GM21360 (cell line): ENCODE measurements at regions not wholly inside any gene's neighbourhood (a gene's known extent, or its start where the extent isn't known, plus 50 kb on each side); places are given as distances from the start of the nearest gene placed in this dataset.

Source experiments
- ATAC-seq: cut with Tn5 transposase; IDR thresholded peaks from one replicate; pipeline ENCODE4 v1.9.1; 2021; ENCODE audit warnings: mild to moderate bottlenecking, moderate library complexity; ENCODE audit not compliant: unreplicated experiment

DNA sequence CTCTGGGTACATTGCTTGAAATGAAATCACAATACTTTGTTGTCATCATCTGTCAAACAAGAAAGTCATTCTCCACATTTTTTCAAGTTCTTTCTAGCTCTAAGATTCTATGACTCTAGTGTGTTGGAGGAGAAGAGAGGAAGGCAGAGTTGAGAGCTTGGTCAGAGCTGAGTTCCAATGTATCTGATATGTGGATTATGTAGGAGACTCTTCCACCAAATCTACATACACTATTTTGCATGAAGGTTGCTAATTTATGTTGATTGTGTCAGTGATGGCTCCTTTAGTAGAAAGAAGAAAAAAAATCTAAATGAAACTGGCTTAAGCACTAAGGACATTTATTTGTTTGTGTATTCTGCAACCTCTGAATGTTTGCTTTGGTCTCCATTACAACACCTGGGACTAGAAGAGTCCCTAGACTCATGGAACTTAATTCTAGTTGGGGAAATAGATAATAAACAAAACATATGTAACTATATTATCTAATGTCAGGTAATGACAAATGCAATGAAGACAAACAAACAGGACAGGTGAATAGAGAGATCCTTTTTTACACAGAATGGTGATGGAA is 691.9 kb downstream of the UQCRFS1 start:
- no peak for ATAC-seq

GRCh38 chr19:28519952-28520861 is 692.7 kb downstream of the UQCRFS1 start:
- no peak for ATAC-seq

- ATAC-seq, result no peak
These were observed 693.7 kb downstream of the UQCRFS1 start for GRCh38 chr19:28519218-28519779.

DNA sequence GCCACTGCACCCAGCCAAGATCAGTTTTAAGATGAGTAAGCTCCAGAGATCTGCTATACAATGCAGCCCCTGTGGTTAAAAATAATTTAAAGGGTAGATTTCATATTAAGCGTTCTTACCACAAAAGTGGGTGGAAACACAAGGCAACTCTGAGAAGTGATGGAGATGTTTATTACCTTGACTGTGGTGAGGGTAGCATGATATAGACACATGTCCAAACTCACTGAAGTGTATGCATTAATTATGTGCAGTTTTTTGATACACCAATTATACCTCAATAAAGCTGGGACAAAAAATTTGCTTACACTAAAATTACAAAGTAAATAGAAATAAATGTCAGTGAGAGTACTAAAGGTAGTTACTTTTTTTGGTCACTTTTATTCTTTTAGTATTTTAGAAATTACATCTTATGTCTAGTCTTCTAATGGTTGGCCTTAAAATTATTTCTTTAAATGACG is 696.5 kb downstream of the UQCRFS1 start:
- ATAC-seq, result no peak

DNA sequence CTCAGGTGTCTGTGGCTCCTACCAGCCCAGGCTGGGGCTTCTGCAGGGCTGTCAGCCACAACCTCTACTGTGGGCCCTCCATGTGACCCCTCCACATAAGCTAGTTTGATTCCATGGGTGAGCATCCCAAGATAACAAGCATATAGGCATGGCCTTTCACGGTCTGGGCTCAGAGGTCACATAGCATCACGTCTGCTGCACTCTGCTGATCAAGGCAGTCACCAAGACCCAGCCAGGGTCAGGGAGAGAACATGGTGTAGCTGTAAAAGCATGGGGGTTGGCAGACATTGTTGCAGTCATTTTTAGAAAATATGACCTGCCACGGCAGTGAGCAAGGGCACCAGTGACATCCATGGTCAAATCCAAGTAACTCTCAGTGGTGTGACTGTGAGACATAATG is 698.8 kb downstream of the UQCRFS1 start:
- ATAC-seq, result no peak

- no peak for ATAC-seq
These were observed 701.3 kb downstream of the UQCRFS1 start for GRCh38 chr19:28511655-28512054.

- ATAC-seq, result no peak
These were observed 703.7 kb downstream of the UQCRFS1 start for GRCh38 chr19:28509079-28509895.

- ATAC-seq, result no peak
These were observed 704.3 kb downstream of the UQCRFS1 start for GRCh38 chr19:28508666-28509065.

DNA sequence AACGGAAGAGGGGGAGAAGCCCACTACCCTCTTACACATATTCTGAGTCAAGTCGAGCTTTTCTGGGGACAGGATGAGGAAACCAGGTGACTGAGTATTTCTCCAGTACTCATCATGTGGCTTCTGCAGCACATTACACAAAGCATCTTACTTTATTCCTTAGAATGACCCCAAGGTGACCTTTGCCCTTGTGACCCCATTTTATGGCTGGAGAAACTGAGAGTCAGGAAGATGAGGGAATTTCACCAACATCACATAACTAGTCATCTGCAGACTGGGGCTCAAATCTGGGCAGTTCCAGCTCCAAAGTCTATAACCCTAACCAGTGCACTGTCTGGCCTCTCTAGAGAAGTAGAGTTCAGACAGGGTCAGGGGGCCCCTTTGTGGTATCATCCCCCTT is 707.0 kb downstream of the UQCRFS1 start:
- ATAC-seq, result no peak

DNA sequence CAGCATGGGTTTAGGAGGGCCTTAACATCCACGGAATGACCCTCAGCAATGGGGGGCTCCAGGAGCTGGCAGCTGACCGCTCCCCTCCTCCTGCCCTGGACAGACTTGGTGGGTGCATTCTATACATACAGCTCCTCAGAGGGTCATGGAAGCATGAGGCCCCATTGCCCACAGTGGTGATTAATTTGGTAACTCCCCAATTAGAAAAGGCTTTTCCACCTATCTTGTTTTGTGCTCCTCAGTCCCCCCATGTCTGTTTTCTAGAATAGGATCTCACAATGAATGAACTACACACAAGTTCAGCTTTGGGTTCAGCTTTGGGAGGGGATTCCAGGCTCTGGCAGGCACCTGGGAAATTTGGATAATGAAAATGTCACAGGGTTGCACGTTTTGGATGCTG is 707.8 kb downstream of the UQCRFS1 start:
- ATAC-seq, result no peak

GRCh38 chr19:28504727-28505126 is 708.2 kb downstream of the UQCRFS1 start:
- ATAC-seq, result no peak

GRCh38 chr19:28504139-28504538 is 708.8 kb downstream of the UQCRFS1 start:
- ATAC-seq, result no peak

- no peak for ATAC-seq
These were observed 709.8 kb downstream of the UQCRFS1 start for GRCh38 chr19:28502879-28503734.

GRCh38 chr19:28501976-28502375 is 711.0 kb downstream of the UQCRFS1 start:
- ATAC-seq, result no peak

- ATAC-seq, result no peak
These were observed 711.8 kb downstream of the UQCRFS1 start for GRCh38 chr19:28500982-28501630.

GRCh38 chr19:28500296-28500695 is 712.7 kb downstream of the UQCRFS1 start:
- ATAC-seq, result no peak

DNA sequence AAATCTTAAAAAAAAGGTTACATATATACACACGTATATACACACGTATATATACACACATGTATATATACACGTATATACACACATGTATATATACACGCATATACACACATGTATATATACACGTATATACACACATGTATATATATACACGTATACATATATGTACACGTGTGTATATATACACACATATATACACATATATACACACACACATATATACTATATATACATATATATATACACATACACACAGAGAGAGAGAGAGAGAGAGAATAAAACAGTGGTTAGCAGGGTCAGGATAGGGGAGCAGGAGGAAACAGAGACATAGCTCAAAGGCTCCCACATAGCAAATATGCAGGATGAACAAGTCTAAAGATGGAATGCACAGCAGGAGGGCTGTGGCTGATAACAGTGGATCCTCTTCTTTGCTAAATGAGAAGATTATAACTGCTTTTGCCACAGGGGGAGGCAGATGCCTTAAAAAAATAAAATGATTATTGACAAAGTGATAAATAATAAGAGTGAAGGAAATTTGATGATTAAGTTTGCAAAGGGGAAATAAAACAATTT is 714.5 kb downstream of the UQCRFS1 start:
- ATAC-seq, result no peak

DNA sequence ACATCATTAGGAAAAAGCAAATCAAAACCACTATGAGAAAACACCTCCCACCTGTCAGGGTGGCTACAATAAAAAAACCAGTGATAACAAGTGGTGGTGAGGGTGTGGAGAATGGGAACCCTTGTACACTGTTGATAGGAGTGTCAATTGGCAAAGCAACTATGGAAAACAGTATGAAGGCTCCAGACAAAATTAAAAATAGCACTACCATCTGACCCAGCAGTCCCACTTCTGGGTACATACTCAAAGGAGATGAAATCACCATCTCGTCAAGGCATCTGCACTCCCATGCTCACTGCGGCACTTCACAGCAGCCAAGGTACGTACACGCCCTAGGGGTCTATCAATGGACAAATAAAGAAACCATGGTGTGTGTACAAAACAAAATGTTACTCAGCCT is 715.1 kb downstream of the UQCRFS1 start:
- no peak for ATAC-seq

- ATAC-seq, result no peak
These were observed 715.8 kb downstream of the UQCRFS1 start for GRCh38 chr19:28497137-28497536.
